AG09309 (cell line): ENCODE measurements at regions not wholly inside any gene's neighbourhood (a gene's known extent, or its start where the extent isn't known, plus 50 kb on each side); places are given as distances from the start of the nearest gene placed in this dataset.

Experiments
- DNase-seq: peaks from one replicate; pipeline ENCODE4 v3.0.0-alpha.2; 2010; ENCODE audit warnings: low read depth
- H3K4me3 ChIP-seq: 2 replicates; pipeline ENCODE4 v1.5.1; 2011; ENCODE audit warnings: mild to moderate bottlenecking, low read depth, low read length, moderate library complexity; ENCODE audit not compliant: control insufficient read depth
- TF ChIP-seq, protein P1 (sequence below): IDR thresholded peaks from 2 replicates; pipeline ENCODE4 v1.5.1; 2011; ENCODE audit warnings: mild to moderate bottlenecking, low read depth, low read length, inconsistent platforms; ENCODE audit not compliant: insufficient read depth, control insufficient read depth; ENCODE audit errors: missing control alignments

DNA sequence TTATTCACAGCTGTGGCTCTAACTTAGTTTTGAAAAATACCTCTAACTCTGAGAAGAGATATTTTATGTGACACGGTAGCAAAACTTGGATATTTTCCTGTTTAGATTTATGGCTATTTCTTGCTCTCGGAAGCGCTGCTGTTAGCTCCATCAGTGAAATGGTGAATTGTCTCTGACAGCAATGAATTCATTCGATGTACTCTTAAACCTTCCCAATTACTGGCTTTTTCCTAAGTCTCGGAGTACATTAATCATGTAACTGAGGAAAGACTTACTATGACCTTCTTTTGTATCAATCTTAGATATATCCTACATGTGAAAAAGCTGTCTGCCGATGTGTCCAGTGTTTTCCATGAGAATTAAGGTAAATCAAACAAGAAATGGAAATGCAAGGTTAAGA is 613.0 kb downstream of the KIF4B start:
- no peak overlapping the region for H3K4me3 ChIP-seq
- TF ChIP-seq, protein P1, sequence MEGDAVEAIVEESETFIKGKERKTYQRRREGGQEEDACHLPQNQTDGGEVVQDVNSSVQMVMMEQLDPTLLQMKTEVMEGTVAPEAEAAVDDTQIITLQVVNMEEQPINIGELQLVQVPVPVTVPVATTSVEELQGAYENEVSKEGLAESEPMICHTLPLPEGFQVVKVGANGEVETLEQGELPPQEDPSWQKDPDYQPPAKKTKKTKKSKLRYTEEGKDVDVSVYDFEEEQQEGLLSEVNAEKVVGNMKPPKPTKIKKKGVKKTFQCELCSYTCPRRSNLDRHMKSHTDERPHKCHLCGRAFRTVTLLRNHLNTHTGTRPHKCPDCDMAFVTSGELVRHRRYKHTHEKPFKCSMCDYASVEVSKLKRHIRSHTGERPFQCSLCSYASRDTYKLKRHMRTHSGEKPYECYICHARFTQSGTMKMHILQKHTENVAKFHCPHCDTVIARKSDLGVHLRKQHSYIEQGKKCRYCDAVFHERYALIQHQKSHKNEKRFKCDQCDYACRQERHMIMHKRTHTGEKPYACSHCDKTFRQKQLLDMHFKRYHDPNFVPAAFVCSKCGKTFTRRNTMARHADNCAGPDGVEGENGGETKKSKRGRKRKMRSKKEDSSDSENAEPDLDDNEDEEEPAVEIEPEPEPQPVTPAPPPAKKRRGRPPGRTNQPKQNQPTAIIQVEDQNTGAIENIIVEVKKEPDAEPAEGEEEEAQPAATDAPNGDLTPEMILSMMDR = no peak
- no peak for DNase-seq

DNA sequence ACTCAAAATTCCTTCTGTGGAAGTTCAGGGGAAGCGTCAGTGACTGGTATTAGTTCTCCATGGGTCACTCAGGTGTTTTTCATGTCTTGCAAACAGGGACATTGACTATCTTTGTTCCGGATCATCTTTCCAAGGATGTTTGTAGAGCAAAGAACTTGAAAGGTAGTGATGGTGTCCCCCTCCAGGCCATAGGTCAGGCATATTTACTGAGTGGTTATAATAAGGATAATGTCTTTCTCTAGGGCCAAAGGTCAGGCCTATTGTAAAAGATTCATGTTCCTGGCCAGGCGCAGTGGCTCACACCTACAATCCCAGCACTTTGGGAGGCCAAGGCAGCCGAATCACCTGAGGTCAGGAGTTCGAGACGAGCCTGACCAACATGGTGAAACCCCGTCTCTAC is 614.8 kb downstream of the KIF4B start:
- no peak for DNase-seq
- TF ChIP-seq, protein P1 = no peak
- H3K4me3 ChIP-seq = no peak overlapping the region

DNA sequence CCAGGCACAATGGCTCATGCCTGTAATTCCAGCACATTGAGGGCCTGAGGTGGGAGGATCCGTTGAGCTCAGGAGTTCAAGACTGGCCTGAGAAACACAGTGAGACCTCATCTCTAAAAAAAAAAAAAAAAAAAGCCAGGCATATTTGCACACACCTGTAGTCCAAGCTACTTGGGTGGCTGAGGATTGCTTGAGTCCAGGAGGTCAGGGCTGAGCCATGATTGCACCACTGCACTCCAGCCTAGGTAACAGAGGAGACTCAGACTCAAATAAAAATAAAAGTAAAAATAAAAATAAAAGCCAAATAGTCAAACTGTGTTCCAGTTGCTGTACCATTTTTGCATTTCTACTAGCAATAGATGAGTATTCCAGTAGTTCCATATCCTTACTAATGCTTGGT is 616.0 kb downstream of the KIF4B start:
- no peak for DNase-seq
- TF ChIP-seq, protein P1 = no peak
- no peak overlapping the region for H3K4me3 ChIP-seq

DNA sequence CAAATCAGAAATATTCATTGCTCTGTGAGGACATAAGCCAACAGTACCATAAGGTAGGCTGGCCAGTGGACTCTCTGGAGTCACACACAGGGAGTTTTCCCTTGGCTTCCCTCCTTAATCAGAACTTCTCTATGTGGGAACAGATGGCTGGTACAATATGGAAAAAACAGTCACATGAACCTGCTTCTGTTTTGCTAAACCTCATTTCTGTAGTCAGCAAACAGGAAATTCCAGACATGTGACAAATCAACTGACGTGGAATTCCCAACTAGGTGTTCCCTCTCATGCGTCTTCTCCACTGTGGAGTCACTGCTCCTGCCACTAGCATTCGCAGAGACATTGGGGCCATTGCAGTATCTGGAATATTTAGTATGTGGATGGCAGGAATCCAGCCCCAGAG is 617.6 kb downstream of the KIF4B start:
- H3K4me3 ChIP-seq = no peak overlapping the region
- TF ChIP-seq, protein P1 = no peak
- no peak for DNase-seq

DNA sequence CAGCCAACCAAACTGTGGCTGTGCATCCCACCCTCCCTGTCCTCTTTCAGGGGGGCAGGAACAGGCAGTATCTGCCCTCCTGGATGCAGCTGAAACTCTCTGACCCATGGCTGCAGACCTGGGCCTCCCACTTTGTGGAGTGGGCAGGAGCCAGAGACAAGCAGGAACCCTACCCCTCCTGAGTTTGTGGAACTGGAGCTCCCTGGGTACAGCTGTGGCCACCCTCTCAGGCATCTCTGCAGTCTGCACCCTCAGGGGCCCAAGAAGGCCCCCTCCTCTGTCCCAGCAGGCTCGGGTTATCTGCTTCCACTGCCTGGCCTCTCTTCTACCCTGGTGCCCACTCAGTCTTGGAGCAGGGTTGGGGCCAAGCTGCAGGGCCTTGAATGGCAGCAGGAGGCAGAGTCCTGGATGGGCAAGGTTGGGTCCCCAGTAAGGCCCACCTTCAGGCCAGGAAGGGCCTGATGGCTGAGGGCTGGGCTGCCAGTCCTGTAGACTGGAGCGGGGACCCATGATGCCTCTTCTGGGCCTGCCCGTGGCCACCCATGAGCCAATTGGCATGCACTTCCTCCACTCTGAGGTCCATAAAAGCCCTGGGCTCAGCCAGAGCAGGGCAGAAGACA is 619.9 kb downstream of the KIF4B start:
- DNase-seq = no peak
- H3K4me3 ChIP-seq = no peak overlapping the region
- TF ChIP-seq, protein P1 = no peak

DNA sequence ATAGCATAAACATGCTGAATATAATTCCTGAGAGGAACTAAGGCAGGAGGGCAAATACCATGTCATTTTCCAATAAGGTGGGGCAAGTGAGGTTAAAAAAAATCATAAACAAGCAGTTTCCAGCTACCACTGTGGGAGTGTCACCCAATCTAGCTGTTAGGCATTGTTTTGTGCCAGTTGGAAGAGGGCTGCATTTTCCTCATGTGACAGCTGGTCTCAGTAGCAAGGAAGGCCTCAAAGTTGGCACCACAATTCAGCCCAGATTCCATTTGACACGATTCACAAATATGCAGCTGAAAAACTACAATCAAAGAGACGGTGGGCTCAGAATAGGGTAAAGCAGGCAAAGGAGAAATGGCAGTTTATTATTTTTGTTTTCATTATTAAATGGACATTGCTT is 636.1 kb downstream of the KIF4B start:
- no peak for DNase-seq

DNA sequence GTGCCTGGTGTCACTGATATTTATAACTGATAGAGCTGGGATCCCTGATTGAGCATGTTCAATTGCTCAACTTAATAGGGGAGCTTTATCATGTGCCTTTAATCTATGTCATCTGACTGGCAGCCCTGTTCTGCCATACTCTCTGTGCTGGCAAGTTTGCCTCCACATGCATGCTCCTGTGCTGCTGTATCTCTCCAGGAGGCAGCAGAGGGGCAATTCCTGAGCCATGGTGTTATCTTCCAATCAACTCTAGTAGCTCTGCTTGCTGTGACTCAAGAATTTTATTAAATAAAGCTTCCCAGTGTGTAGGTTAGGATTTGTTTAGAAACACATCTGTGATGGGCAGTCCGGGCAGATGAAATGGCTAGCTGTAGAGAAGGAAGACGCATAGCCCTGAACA is 642.0 kb downstream of the KIF4B start:
- TF ChIP-seq, protein P1 = no peak
- no peak for DNase-seq

More for the DNA sequence above, 636.1 kb downstream of the KIF4B start:
- TF ChIP-seq, protein P1 = no peak
- no peak overlapping the region for H3K4me3 ChIP-seq

More for the DNA sequence above, 642.0 kb downstream of the KIF4B start:
- H3K4me3 ChIP-seq = no peak overlapping the region
